Adrenal gland (tissue), 5 donors: ENCODE measurements at regions not wholly inside any gene's neighbourhood (a gene's known extent, or its start where the extent isn't known, plus 50 kb on each side); places are given as distances from the start of the nearest gene placed in this dataset.

Experiments
- CTCF ChIP-seq, 6 experiments: fragments of 450-650 bp in 4 of 6; fragments of 200-600 bp in 2 of 6; sonication (generic) in 1 of 6; IDR thresholded peaks; 1 replicate in 5 of 6; 2 replicates in 1 of 6; pipeline versions ENCODE4 v1.5.1 to v1.8.0; 2016 to 2021; ENCODE audit warnings: antibody characterized with exemption in 6 of 6, mild to moderate bottlenecking in 2 of 6, moderate library complexity in 1 of 6
- POLR2A ChIP-seq, 2 donors: fragments of 450-650 bp; IDR thresholded peaks; one replicate each; pipeline ENCODE4 v1.6.1; 2017; ENCODE audit warnings: antibody characterized with exemption in 2 of 2, mild to moderate bottlenecking in 2 of 2, moderate library complexity in 1 of 2
- donor health status: DM: no; HTN: no; CAD: no.

GRCh38 chr12:132391326-132392041 is 62.1 kb upstream of the GALNT9 start:
- TF ChIP-seq CTCF (IDR thresholded peaks at IDR 0.05) = no peak
- TF ChIP-seq POLR2A (IDR thresholded peaks at IDR 0.05) = no peak
